ENCODE measurements at regions not wholly inside any gene's neighbourhood (a gene's known extent, or its start where the extent isn't known, plus 50 kb on each side); places are given as distances from the start of the nearest gene placed in this dataset.
A peak's percentile ranks its signal among the peaks of the same experiment; 100 is the strongest.

DNA sequence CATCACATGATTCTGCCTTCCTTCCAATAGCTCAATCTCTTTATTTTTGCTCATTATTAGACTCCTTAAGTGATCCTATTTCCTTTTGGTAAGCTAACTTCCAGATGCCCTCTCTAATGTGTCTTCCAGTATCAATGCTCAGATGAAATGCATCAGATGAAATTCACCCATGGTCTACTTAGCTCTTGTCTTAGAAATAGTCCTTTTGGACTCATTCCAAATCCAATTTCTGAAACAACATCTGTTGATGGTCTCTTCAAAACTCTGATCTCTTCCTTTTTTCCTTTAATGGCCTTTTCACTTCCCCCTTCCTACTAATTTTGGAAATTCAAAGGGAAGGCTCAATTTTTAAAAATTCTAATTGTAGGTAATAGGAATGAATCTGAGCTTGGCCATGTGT, 81.1 kb upstream of the GREM2 start:
- Histone ChIP-seq H3K4me3 (ENCODE audit: low read depth, low read length) (no peak overlapping the region), H3K4me1 (0 out of 2 replicates have a peak, but pooled peaks cover 4% of the 10 kb centered on the region), H3K9me3 (no peaks in the 10 kb centered on the region), H3K36me3 (ENCODE audit: control insufficient read depth, insufficient read depth, low read length) (no peaks in the 10 kb centered on the region), H3K27me3 (replicated peaks; ENCODE audit: control insufficient read depth, insufficient read depth, low read length) (no peaks in the 10 kb centered on the region)
- intact Hi-C loops (cut with micrococcal nuclease; ENCODE audit: unreplicated experiment), result loop anchor here (10.0 kb wide), 1 partner anchor 408 kb away; no protein-coding TSS in a partner anchor
- Mint-ChIP-seq H3K9me3 (ENCODE audit: unreplicated experiment) (no peaks in the 10 kb centered on the region), H3K27ac (ENCODE audit: unreplicated experiment) (no peak overlapping the region), H3K27me3 (ENCODE audit: insufficient read depth, unreplicated experiment) (no peaks in the 10 kb centered on the region), H3K4me1 (ENCODE audit: low read depth, unreplicated experiment) (peaks cover 7% of the 10 kb centered on the region), H3K4me3 (ENCODE audit: unreplicated experiment) (no peak overlapping the region), H3K36me3 (ENCODE audit: insufficient read depth, unreplicated experiment) (no peaks in the 10 kb centered on the region)
- no TSS peak for BruUV-seq (replicated peaks)
- ChIA-PET POLR2A (no interaction called here), CTCF (interaction anchor here (0.6 to 0.7 kb wide), 3 partner anchors 87 to 680 kb away, joined by 3 to 4 read pairs (median 3); no protein-coding TSS in a partner anchor)
- no peak for DNase-seq
- TF ChIP-seq, protein P1, sequence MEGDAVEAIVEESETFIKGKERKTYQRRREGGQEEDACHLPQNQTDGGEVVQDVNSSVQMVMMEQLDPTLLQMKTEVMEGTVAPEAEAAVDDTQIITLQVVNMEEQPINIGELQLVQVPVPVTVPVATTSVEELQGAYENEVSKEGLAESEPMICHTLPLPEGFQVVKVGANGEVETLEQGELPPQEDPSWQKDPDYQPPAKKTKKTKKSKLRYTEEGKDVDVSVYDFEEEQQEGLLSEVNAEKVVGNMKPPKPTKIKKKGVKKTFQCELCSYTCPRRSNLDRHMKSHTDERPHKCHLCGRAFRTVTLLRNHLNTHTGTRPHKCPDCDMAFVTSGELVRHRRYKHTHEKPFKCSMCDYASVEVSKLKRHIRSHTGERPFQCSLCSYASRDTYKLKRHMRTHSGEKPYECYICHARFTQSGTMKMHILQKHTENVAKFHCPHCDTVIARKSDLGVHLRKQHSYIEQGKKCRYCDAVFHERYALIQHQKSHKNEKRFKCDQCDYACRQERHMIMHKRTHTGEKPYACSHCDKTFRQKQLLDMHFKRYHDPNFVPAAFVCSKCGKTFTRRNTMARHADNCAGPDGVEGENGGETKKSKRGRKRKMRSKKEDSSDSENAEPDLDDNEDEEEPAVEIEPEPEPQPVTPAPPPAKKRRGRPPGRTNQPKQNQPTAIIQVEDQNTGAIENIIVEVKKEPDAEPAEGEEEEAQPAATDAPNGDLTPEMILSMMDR (IDR thresholded peaks at IDR 0.05; ENCODE audit: insufficient read depth in 1 of 2, low read depth in 1 of 2, low read length in 1 of 2, severe bottlenecking in 1 of 2, unreplicated experiment in 1 of 2), result no peak

DNA sequence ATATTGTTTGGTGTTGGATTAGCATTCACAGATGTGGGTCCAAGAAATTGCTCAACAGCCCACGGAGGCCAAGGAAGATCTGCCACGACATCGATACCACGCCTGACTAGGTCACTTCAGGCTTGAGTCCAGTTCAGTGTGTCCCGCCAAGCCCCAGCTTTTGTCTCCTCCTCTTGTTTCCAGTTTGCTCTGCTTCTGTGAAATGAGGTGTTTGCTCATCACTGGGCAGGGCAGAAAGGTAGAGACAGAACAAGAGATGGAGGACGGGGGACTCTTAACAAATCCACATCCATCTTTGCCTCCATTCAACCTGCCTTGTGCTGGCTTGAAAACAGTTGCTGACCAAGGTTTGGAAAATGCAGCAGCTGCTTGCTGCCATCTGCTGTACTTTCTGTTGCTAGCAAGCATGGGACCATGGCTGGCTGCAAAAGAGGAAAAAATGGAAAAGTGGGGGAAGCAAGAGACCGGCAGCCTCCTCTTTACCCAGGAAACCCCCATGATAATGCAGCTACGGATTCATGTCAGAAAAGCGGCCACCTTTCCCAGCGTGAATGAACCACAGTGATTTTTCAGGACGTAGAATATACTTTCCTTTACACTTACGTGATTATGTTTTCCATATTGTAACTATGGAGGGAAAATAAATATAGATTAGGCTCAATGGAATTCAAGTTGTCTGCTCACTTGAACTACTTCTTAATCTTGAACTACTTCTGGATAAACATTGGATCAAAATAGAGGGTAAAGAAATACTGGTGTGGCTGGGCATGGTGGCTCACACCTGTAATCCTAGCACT, 80.2 kb upstream of the GREM2 start:
- Histone ChIP-seq H3K9me3 (no peaks in the 10 kb centered on the region), H3K4me1 (0 out of 2 replicates have a peak, but pooled peaks cover 4% of the 10 kb centered on the region), H3K36me3 (ENCODE audit: control insufficient read depth, insufficient read depth, low read length) (no peaks in the 10 kb centered on the region), H3K4me3 (ENCODE audit: low read depth, low read length) (no peak overlapping the region), H3K27me3 (replicated peaks; ENCODE audit: control insufficient read depth, insufficient read depth, low read length) (no peaks in the 10 kb centered on the region)
- Mint-ChIP-seq H3K36me3 (ENCODE audit: insufficient read depth, unreplicated experiment) (no peaks in the 10 kb centered on the region), H3K9me3 (ENCODE audit: unreplicated experiment) (no peaks in the 10 kb centered on the region), H3K27me3 (ENCODE audit: insufficient read depth, unreplicated experiment) (no peaks in the 10 kb centered on the region), H3K4me3 (ENCODE audit: unreplicated experiment) (peak overlapping the region; percentile 39), H3K27ac (ENCODE audit: unreplicated experiment) (no peak overlapping the region), H3K4me1 (ENCODE audit: low read depth, unreplicated experiment) (peaks cover 7% of the 10 kb centered on the region)
- peak; percentile 48 to 60 for DNase-seq
- intact Hi-C loops (cut with micrococcal nuclease; ENCODE audit: unreplicated experiment), result loop anchor here (1.0 to 10.0 kb wide), 6 partner anchors 42 to 665 kb away; partner anchors contain the start of gene GREM2
- CTCF ChIA-PET, result interaction anchor here (0.6 to 1.4 kb wide), 5 partner anchors 76 to 687 kb away, joined by 3 to 5 read pairs (median 4); no protein-coding TSS in a partner anchor
- POLR2A ChIA-PET, result no interaction called here
- no TSS peak for BruUV-seq (replicated peaks)
- TF ChIP-seq, protein P1 (IDR thresholded peaks at IDR 0.05; ENCODE audit: insufficient read depth in 1 of 2, low read depth in 1 of 2, low read length in 1 of 2, severe bottlenecking in 1 of 2, unreplicated experiment in 1 of 2), result peak; percentile 65 to 82

DNA sequence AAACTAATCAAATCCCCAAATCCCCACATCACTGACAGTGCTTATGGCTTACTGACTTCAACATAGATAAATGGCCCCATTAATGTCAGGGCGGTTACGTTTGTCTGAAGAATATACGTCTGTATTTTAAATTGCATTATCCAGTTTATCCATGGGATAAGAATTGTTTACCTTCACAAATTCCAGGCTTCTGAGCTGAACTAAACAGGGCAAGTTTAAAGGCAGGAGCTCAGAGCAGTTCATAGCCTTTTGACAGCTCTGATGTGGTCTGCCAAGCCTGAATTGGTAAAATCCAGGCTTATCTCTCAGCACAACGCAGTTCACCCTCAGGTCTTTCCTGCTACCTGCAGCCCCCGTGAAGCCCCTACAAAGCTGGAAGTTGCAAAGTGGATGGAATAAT, 79.5 kb upstream of the GREM2 start:
- Histone ChIP-seq H3K4me3 (ENCODE audit: low read depth, low read length) (no peak overlapping the region), H3K9me3 (no peaks in the 10 kb centered on the region), H3K36me3 (ENCODE audit: control insufficient read depth, insufficient read depth, low read length) (no peaks in the 10 kb centered on the region), H3K27me3 (replicated peaks; ENCODE audit: control insufficient read depth, insufficient read depth, low read length) (no peaks in the 10 kb centered on the region), H3K4me1 (0 out of 2 replicates have a peak, but pooled peaks cover 4% of the 10 kb centered on the region)
- no peaks in the 10 kb centered on the region for H3K36me3 Mint-ChIP-seq (ENCODE audit: insufficient read depth, unreplicated experiment)
- peak in 1 of 2 experiments; percentile 3 for DNase-seq
- H3K27me3 Mint-ChIP-seq (ENCODE audit: insufficient read depth, unreplicated experiment), result no peaks in the 10 kb centered on the region
- intact Hi-C loops (cut with micrococcal nuclease; ENCODE audit: unreplicated experiment), result loop anchor here (1.0 to 10.0 kb wide), 2 partner anchors 41 to 407 kb away; no protein-coding TSS in a partner anchor
- ChIA-PET POLR2A (no interaction called here), CTCF (interaction anchor here (0.6 to 1.4 kb wide), 5 partner anchors 75 to 687 kb away, joined by 3 to 5 read pairs (median 4); no protein-coding TSS in a partner anchor)
- no TSS peak for BruUV-seq (replicated peaks)
- H3K4me1 Mint-ChIP-seq (ENCODE audit: low read depth, unreplicated experiment), result peaks cover 7% of the 10 kb centered on the region
- TF ChIP-seq, protein P1 (IDR thresholded peaks at IDR 0.05; ENCODE audit: insufficient read depth in 1 of 2, low read depth in 1 of 2, low read length in 1 of 2, severe bottlenecking in 1 of 2, unreplicated experiment in 1 of 2), result no peak
- no peaks in the 10 kb centered on the region for H3K9me3 Mint-ChIP-seq (ENCODE audit: unreplicated experiment)
- no peak overlapping the region for H3K27ac Mint-ChIP-seq (ENCODE audit: unreplicated experiment)
- H3K4me3 Mint-ChIP-seq (ENCODE audit: unreplicated experiment), result peak overlapping the region; percentile 39

Data from Caco-2 (cell line).